HEK293 (cell line): ENCODE measurements at regions not wholly inside any gene's neighbourhood (a gene's known extent, or its start where the extent isn't known, plus 50 kb on each side); places are given as distances from the start of the nearest gene placed in this dataset.

ENCODE experiments used
- CTCF ChIA-PET: fragments of 350-600 bp; formaldehyde crosslinking; extraction: SDS; loops from one replicate; lab custom pipeline; 2021; ENCODE audit warnings: antibody characterized with exemption; lab: Yijun Ruan, JAX
- POLR2A ChIA-PET: fragments of 300-600 bp; formaldehyde crosslinking; extraction: SDS; loops from one replicate; lab custom pipeline; 2020; ENCODE audit warnings: antibody characterized with exemption, inconsistent platforms; lab: Yijun Ruan, JAX
- H3K27ac ChIP-seq: fragments of 200-500 bp; sonication (Bioruptor generic); 2 replicates; pipeline ENCODE4 v1.5.1; 2014; ENCODE audit warnings: low read depth, low read length, control low read depth, inconsistent platforms; ENCODE audit errors: extremely low read depth
- H3K36me3 ChIP-seq, 2 experiments: fragments of 200-500 bp in 1 of 2; sonication (Bioruptor generic) in 1 of 2; 1 replicate in 1 of 2; 2 replicates in 1 of 2; pipeline ENCODE4 v1.5.1; 2014 to 2017; ENCODE audit warnings: inconsistent platforms in 2 of 2, low read length in 2 of 2; ENCODE audit not compliant: control insufficient read depth in 2 of 2, insufficient read depth in 1 of 2
- H3K4me1 ChIP-seq: fragments of 200-500 bp; sonication (Bioruptor generic); 2 replicates; pipeline ENCODE4 v1.5.1; 2014; ENCODE audit warnings: mild to moderate bottlenecking, low read length, inconsistent platforms; ENCODE audit not compliant: control insufficient read depth, insufficient read depth
- H3K4me3 ChIP-seq: 2 replicates; pipeline ENCODE4 v1.5.1; 2011; ENCODE audit warnings: low read depth, mild to moderate bottlenecking, control low read depth, low read length, moderate library complexity
- H3K9me3 ChIP-seq: fragments of 200-500 bp; sonication (Bioruptor generic); 2 replicates; pipeline ENCODE4 v1.5.1; 2014; ENCODE audit warnings: low read depth, low read length, inconsistent platforms; ENCODE audit not compliant: control insufficient read depth, insufficient read depth
- GLI2 ChIP-seq: fragments of 450-650 bp; formaldehyde crosslinking; IDR thresholded peaks from 2 replicates; pipeline ENCODE4; 2017; ENCODE audit warnings: missing biosample characterization, missing genetic modification characterization, low read depth, borderline replicate concordance
- HOXD13 ChIP-seq: sonication (generic); formaldehyde crosslinking; IDR thresholded peaks from 2 replicates; pipeline ENCODE4 v1.8.0; 2022; ENCODE audit warnings: missing genetic modification reagents, borderline replicate concordance
- KLF16 ChIP-seq: fragments of 450-650 bp; formaldehyde crosslinking; IDR thresholded peaks from 2 replicates; pipeline ENCODE4 v1.5.1; 2017; ENCODE audit warnings: missing biosample characterization, missing genetic modification characterization
- OVOL3 ChIP-seq: fragments of 450-650 bp; formaldehyde crosslinking; IDR thresholded peaks from 2 replicates; pipeline ENCODE4 v1.5.1; 2016; ENCODE audit warnings: missing biosample characterization, missing genetic modification characterization
- SCRT2 ChIP-seq: fragments of 450-650 bp; formaldehyde crosslinking; IDR thresholded peaks from 2 replicates; pipeline ENCODE4 v1.5.1; 2016; ENCODE audit warnings: missing biosample characterization, missing genetic modification characterization
- SP7 ChIP-seq: fragments of 450-650 bp; formaldehyde crosslinking; IDR thresholded peaks from 2 replicates; pipeline ENCODE4 v1.5.1; 2016; ENCODE audit warnings: missing biosample characterization, missing genetic modification characterization
- ZBTB20 ChIP-seq: fragments of 450-650 bp; formaldehyde crosslinking; IDR thresholded peaks from 2 replicates; pipeline ENCODE4 v1.5.1; 2016; ENCODE audit warnings: missing biosample characterization, missing genetic modification characterization
- ZBTB21 ChIP-seq: fragments of 450-650 bp; formaldehyde crosslinking; IDR thresholded peaks from 2 replicates; pipeline ENCODE4 v1.5.1; 2017; ENCODE audit warnings: missing biosample characterization, missing genetic modification characterization
- ZFP3 ChIP-seq: fragments of 450-650 bp; formaldehyde crosslinking; IDR thresholded peaks from 2 replicates; pipeline ENCODE4 v1.5.1; 2016; ENCODE audit warnings: low read depth, missing biosample characterization, missing genetic modification characterization
- ZNF174 ChIP-seq: fragments of 450-650 bp; formaldehyde crosslinking; IDR thresholded peaks from 2 replicates; pipeline ENCODE4 v1.5.0; 2017; ENCODE audit warnings: missing biosample characterization, mild to moderate bottlenecking, missing genetic modification characterization
- ZNF184 ChIP-seq: fragments of 450-650 bp; IDR thresholded peaks from 2 replicates; pipeline ENCODE4 v1.5.1; 2018; ENCODE audit warnings: missing biosample characterization, mild to moderate bottlenecking, missing genetic modification characterization
- ZNF214 ChIP-seq: fragments of 450-650 bp; formaldehyde crosslinking; IDR thresholded peaks from 2 replicates; pipeline ENCODE4 v1.5.1; 2017; ENCODE audit warnings: missing biosample characterization, mild to moderate bottlenecking, missing genetic modification characterization, borderline replicate concordance
- ZNF394 ChIP-seq: fragments of 450-650 bp; formaldehyde crosslinking; IDR thresholded peaks from 2 replicates; pipeline ENCODE4 v1.5.1; 2016; ENCODE audit warnings: missing biosample characterization, missing genetic modification characterization, mild to moderate bottlenecking, moderate library complexity, borderline replicate concordance
- ZNF549 ChIP-seq: fragments of 450-650 bp; IDR thresholded peaks from 2 replicates; pipeline ENCODE4 v1.5.1; 2018; ENCODE audit warnings: missing biosample characterization, missing genetic modification characterization, mild to moderate bottlenecking, inconsistent platforms, moderate library complexity
- ZNF558 ChIP-seq: fragments of 450-650 bp; formaldehyde crosslinking; IDR thresholded peaks from 2 replicates; pipeline ENCODE4 v1.5.1; 2016; ENCODE audit warnings: missing biosample characterization, missing genetic modification characterization
- ZNF621 ChIP-seq: fragments of 450-650 bp; formaldehyde crosslinking; IDR thresholded peaks from 2 replicates; pipeline ENCODE4 v1.5.1; 2017; ENCODE audit warnings: missing biosample characterization, missing genetic modification characterization
- ZNF654 ChIP-seq: fragments of 450-650 bp; formaldehyde crosslinking; IDR thresholded peaks from 2 replicates; pipeline ENCODE4 v1.5.1; 2016; ENCODE audit warnings: low read depth, missing biosample characterization, missing genetic modification characterization
- ZNF660 ChIP-seq: fragments of 450-650 bp; IDR thresholded peaks from 2 replicates; pipeline ENCODE4 v1.5.1; 2018; ENCODE audit warnings: missing biosample characterization, mild to moderate bottlenecking, missing genetic modification characterization
- ZNF670 ChIP-seq: fragments of 450-650 bp; formaldehyde crosslinking; IDR thresholded peaks from 2 replicates; pipeline ENCODE4 v1.5.1; 2016; ENCODE audit warnings: missing biosample characterization, missing genetic modification characterization, low read depth
- ZNF707 ChIP-seq: fragments of 450-650 bp; formaldehyde crosslinking; IDR thresholded peaks from 2 replicates; pipeline ENCODE4 v1.5.1; 2016; ENCODE audit warnings: missing biosample characterization, missing genetic modification characterization
- ZNF76 ChIP-seq: fragments of 450-650 bp; formaldehyde crosslinking; IDR thresholded peaks from 2 replicates; pipeline ENCODE4; 2016; ENCODE audit warnings: low read depth, missing biosample characterization, missing genetic modification characterization, borderline replicate concordance
- ZNF776 ChIP-seq: fragments of 450-650 bp; formaldehyde crosslinking; IDR thresholded peaks from 2 replicates; pipeline ENCODE4 v1.5.0; 2017; ENCODE audit warnings: missing biosample characterization, missing genetic modification characterization, borderline replicate concordance
- TF ChIP-seq, protein P1 (sequence below): fragments of 450-650 bp; formaldehyde crosslinking; IDR thresholded peaks from 2 replicates; pipeline ENCODE4 v1.5.1; 2017; ENCODE audit warnings: missing biosample characterization, missing genetic modification characterization
- TF ChIP-seq, protein P2 (sequence below): fragments of 450-650 bp; formaldehyde crosslinking; IDR thresholded peaks from 2 replicates; pipeline ENCODE4 v1.5.1; 2016; ENCODE audit warnings: missing biosample characterization, missing genetic modification characterization
- TF ChIP-seq, protein P3 (sequence below): sonication (generic); formaldehyde crosslinking; IDR thresholded peaks from 2 replicates; pipeline ENCODE4 v1.8.1; 2022; ENCODE audit warnings: mild to moderate bottlenecking, moderate library complexity, missing genetic modification reagents
- TF ChIP-seq, protein P4 (sequence below): fragments of 450-650 bp; formaldehyde crosslinking; IDR thresholded peaks from 2 replicates; pipeline ENCODE4 v1.5.1; 2016; ENCODE audit warnings: missing biosample characterization, missing genetic modification characterization
- TF ChIP-seq, protein P5 (sequence below): fragments of 450-650 bp; formaldehyde crosslinking; IDR thresholded peaks from 2 replicates; pipeline ENCODE4 v1.5.1; 2016; ENCODE audit warnings: missing biosample characterization, missing genetic modification characterization
- TF ChIP-seq, protein P6 (sequence below): fragments of 450-650 bp; formaldehyde crosslinking; IDR thresholded peaks from 2 replicates; pipeline ENCODE4 v1.5.1; 2016; ENCODE audit warnings: missing biosample characterization, missing genetic modification characterization, low read depth

DNA sequence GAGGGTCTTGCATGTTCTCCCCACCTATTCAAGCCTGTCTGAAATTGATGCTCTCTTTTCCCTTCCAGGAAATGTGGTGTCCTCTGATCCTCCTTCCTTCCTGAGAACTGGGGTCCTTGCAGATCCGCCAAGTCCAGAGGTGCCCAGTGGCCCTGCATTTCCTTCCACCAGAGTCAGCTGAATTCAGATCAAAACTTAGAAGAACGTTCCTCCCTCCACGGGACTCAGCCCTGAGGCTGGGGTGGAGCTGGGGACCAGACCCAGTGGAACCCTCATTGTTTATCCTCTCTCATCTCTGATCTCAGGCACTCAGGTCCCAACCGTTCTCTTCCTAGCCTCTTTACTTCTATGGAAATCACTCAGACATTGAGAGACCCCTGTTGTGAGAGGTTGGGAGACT lies 477.3 kb downstream of the TSHZ3 start:
- TF ChIP-seq, protein P1, sequence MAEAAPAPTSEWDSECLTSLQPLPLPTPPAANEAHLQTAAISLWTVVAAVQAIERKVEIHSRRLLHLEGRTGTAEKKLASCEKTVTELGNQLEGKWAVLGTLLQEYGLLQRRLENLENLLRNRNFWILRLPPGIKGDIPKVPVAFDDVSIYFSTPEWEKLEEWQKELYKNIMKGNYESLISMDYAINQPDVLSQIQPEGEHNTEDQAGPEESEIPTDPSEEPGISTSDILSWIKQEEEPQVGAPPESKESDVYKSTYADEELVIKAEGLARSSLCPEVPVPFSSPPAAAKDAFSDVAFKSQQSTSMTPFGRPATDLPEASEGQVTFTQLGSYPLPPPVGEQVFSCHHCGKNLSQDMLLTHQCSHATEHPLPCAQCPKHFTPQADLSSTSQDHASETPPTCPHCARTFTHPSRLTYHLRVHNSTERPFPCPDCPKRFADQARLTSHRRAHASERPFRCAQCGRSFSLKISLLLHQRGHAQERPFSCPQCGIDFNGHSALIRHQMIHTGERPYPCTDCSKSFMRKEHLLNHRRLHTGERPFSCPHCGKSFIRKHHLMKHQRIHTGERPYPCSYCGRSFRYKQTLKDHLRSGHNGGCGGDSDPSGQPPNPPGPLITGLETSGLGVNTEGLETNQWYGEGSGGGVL: no peak
- TF ChIP-seq KLF16 (tag by site-specific recombination): no peak
- TF ChIP-seq, protein P2, sequence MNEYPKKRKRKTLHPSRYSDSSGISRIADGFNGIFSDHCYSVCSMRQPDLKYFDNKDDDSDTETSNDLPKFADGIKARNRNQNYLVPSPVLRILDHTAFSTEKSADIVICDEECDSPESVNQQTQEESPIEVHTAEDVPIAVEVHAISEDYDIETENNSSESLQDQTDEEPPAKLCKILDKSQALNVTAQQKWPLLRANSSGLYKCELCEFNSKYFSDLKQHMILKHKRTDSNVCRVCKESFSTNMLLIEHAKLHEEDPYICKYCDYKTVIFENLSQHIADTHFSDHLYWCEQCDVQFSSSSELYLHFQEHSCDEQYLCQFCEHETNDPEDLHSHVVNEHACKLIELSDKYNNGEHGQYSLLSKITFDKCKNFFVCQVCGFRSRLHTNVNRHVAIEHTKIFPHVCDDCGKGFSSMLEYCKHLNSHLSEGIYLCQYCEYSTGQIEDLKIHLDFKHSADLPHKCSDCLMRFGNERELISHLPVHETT (tag by site-specific recombination): no peak
- TF ChIP-seq HOXD13 (CRISPR knock-in tag): no peak
- TF ChIP-seq ZNF670 (tag by site-specific recombination): no peak
- TF ChIP-seq GLI2: no peak
- TF ChIP-seq SP7 (tag by site-specific recombination): no peak
- no peak for TF ChIP-seq ZNF174 (tag by site-specific recombination)
- TF ChIP-seq, protein P3, sequence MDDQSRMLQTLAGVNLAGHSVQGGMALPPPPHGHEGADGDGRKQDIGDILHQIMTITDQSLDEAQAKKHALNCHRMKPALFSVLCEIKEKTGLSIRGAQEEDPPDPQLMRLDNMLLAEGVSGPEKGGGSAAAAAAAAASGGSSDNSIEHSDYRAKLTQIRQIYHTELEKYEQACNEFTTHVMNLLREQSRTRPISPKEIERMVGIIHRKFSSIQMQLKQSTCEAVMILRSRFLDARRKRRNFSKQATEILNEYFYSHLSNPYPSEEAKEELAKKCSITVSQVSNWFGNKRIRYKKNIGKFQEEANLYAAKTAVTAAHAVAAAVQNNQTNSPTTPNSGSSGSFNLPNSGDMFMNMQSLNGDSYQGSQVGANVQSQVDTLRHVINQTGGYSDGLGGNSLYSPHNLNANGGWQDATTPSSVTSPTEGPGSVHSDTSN (CRISPR knock-in tag): no peak
- TF ChIP-seq, protein P4, sequence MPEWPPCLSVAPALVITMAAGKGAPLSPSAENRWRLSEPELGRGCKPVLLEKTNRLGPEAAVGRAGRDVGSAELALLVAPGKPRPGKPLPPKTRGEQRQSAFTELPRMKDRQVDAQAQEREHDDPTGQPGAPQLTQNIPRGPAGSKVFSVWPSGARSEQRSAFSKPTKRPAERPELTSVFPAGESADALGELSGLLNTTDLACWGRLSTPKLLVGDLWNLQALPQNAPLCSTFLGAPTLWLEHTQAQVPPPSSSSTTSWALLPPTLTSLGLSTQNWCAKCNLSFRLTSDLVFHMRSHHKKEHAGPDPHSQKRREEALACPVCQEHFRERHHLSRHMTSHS (tag by site-specific recombination): no peak
- TF ChIP-seq ZNF76 (tag by site-specific recombination): no peak
- TF ChIP-seq ZNF184 (tag by site-specific recombination): no peak
- TF ChIP-seq, protein P5, sequence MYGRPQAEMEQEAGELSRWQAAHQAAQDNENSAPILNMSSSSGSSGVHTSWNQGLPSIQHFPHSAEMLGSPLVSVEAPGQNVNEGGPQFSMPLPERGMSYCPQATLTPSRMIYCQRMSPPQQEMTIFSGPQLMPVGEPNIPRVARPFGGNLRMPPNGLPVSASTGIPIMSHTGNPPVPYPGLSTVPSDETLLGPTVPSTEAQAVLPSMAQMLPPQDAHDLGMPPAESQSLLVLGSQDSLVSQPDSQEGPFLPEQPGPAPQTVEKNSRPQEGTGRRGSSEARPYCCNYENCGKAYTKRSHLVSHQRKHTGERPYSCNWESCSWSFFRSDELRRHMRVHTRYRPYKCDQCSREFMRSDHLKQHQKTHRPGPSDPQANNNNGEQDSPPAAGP: no peak
- TF ChIP-seq ZNF549 (tag by site-specific recombination): no peak
- TF ChIP-seq ZNF621 (tag by site-specific recombination): no peak
- no peak for TF ChIP-seq ZFP3 (tag by site-specific recombination)
- no peak for TF ChIP-seq SCRT2 (tag by site-specific recombination)
- POLR2A ChIA-PET: no interaction called here
- CTCF ChIA-PET: interaction anchor here (1.0 kb wide), 1 partner anchor 95 kb away, joined by 3 read pairs; no protein-coding TSS in a partner anchor
- Histone ChIP-seq H3K36me3 (no peaks in the 10 kb centered on the region), H3K9me3 (peaks cover 7% of the 10 kb centered on the region), H3K4me1 (peaks cover 7% of the 10 kb centered on the region), H3K4me3 (no peak overlapping the region), H3K27ac (no peak overlapping the region)

DNA sequence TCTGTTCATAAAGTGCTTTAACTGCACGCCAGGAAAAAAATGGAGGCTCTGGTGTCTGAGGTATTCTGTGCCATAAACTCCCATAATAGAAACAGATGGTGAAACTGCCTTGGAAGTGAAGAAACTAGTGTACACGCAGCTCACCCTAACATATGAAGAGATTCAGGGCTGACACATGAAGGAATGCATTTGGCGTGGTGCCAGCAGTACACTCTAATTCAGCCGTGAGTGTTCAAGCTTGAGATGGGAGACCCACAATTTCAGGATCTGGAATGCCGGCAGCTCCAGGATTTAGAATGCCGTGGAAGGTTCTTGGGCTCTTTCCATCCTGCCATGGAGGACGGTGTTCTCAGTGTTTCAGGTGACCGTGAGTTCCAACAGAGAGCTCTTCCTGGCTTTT lies 478.4 kb downstream of the TSHZ3 start:
- Histone ChIP-seq H3K27ac (no peak overlapping the region), H3K36me3 (no peaks in the 10 kb centered on the region), H3K4me1 (peaks cover 7% of the 10 kb centered on the region), H3K4me3 (no peak overlapping the region), H3K9me3 (peaks cover 10% of the 10 kb centered on the region)
- ChIA-PET POLR2A (no interaction called here), CTCF (interaction anchor here (0.7 to 1.4 kb wide), 2 partner anchors 43 to 204 kb away, joined by 3 to 4 read pairs; no protein-coding TSS in a partner anchor)
- no peak for TF ChIP-seq ZNF654
- no peak for TF ChIP-seq ZNF558
- TF ChIP-seq ZNF394: no peak
- no peak for TF ChIP-seq ZNF707
- TF ChIP-seq ZNF214 (tag by site-specific recombination): peak; percentile 19; the same call in 1 of the 2 replicates
- peak; percentile 95 for TF ChIP-seq ZNF660 (tag by site-specific recombination)
- 0 out of 2 replicates have a peak, but pooled peaks have one; percentile 71 for TF ChIP-seq ZNF174 (tag by site-specific recombination)
- TF ChIP-seq OVOL3 (tag by site-specific recombination): no peak
- TF ChIP-seq ZBTB21 (tag by site-specific recombination): 0 out of 2 replicates have a peak, but pooled peaks have one; percentile 8
- TF ChIP-seq, protein P6, sequence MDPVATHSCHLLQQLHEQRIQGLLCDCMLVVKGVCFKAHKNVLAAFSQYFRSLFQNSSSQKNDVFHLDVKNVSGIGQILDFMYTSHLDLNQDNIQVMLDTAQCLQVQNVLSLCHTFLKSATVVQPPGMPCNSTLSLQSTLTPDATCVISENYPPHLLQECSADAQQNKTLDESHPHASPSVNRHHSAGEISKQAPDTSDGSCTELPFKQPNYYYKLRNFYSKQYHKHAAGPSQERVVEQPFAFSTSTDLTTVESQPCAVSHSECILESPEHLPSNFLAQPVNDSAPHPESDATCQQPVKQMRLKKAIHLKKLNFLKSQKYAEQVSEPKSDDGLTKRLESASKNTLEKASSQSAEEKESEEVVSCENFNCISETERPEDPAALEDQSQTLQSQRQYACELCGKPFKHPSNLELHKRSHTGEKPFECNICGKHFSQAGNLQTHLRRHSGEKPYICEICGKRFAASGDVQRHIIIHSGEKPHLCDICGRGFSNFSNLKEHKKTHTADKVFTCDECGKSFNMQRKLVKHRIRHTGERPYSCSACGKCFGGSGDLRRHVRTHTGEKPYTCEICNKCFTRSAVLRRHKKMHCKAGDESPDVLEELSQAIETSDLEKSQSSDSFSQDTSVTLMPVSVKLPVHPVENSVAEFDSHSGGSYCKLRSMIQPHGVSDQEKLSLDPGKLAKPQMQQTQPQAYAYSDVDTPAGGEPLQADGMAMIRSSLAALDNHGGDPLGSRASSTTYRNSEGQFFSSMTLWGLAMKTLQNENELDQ (tag by site-specific recombination): no peak
- TF ChIP-seq ZBTB20 (tag by site-specific recombination): no peak
- peak; percentile 84; the same call in 1 of the 2 replicates for TF ChIP-seq ZNF776 (tag by site-specific recombination)
